Heart right ventricle (tissue), 16 donors: ENCODE measurements at regions not wholly inside any gene's neighbourhood (a gene's known extent, or its start where the extent isn't known, plus 50 kb on each side); places are given as distances from the start of the nearest gene placed in this dataset.

Source experiments
- ATAC-seq, 8 donors: fragments of 200-7000 bp; cut with Tn5 transposase; one replicate each; pipeline ENCODE4 v1.9.1; 2020; ENCODE audit warnings: mild to moderate bottlenecking in 8 of 8, moderate library complexity in 8 of 8, moderate number of reproducible peaks in 1 of 8
- DNase-seq, 2 donors: peaks; one replicate each; pipeline ENCODE4 v3.0.0-alpha.2; 2020
- H3K27ac ChIP-seq, 10 donors: fragments of 200-600 bp; sonication (generic) in 2 of 10; one replicate each; pipeline versions ENCODE4 v1.5.0 to v1.8.0; 2020 to 2022; ENCODE audit warnings: mild to moderate bottlenecking in 3 of 10
- H3K27me3 ChIP-seq, 7 donors: fragments of 200-600 bp; one replicate each; pipeline ENCODE4 v1.8.0; 2021 to 2022; ENCODE audit warnings: mild to moderate bottlenecking in 2 of 7
- H3K36me3 ChIP-seq, 9 donors: fragments of 200-600 bp; sonication (generic) in 1 of 9; one replicate each; pipeline versions ENCODE4 v1.5.0 to v1.8.0; 2020 to 2022; ENCODE audit warnings: mild to moderate bottlenecking in 2 of 9
- H3K4me1 ChIP-seq, 9 donors: fragments of 200-600 bp; sonication (generic) in 1 of 9; one replicate each; pipeline versions ENCODE4 v1.5.0 to v1.8.0; 2020 to 2022; ENCODE audit warnings: mild to moderate bottlenecking in 4 of 9
- H3K4me3 ChIP-seq, 10 donors: fragments of 200-600 bp; sonication (generic) in 2 of 10; one replicate each; pipeline versions ENCODE4 v1.5.0 to v1.8.0; 2020 to 2022; ENCODE audit warnings: mild to moderate bottlenecking in 7 of 10, moderate library complexity in 2 of 10
- H3K9me3 ChIP-seq, 11 donors: fragments of 200-600 bp in 10 of 11; sonication (generic) in 2 of 11; one replicate each; pipeline versions ENCODE4 v1.5.0 to v1.8.0; 2013 to 2022; ENCODE audit warnings: mild to moderate bottlenecking in 2 of 11, control low read depth in 1 of 11, moderate library complexity in 1 of 11
- WGBS, 2 donors: extraction: QIAGEN DNeasy Blood & Tissue Kit; methylation state at CpG; one replicate each; pipeline ENCODE4 v1.1.7; 2013; ENCODE audit warnings: inconsistent platforms in 1 of 2; 5-methylcytosine and 5-hydroxymethylcytosine counted together
- intact Hi-C, 10 donors: fragments of 100-400 bp; cut with DNase I; formaldehyde crosslinking; loops; one replicate each; pipeline versions ENCODE4 v1.11.1 to v1.14.2; 2022
- TF ChIP-seq, protein P1 (sequence below), 9 donors: fragments of 200-600 bp; sonication (generic) in 2 of 9; IDR thresholded peaks; one replicate each; pipeline versions ENCODE4 v1.5.0 to v1.8.0; 2021 to 2022; ENCODE audit warnings: antibody characterized with exemption in 9 of 9, mild to moderate bottlenecking in 5 of 9, moderate library complexity in 1 of 9
- donor health status: Arrhythmogenic right ventricular cardiomyopathy.
- donor health status: ischemic (EF 13 %, LVEDD 7.1; RV severe dilation, severe dysfunction).
- donor health status: healthy with polysubstance abuse.
- donor health status: DM: no; HTN: yes; CAD: no.
- donor health status: DM: no; HTN: no; CAD: no.
- donor health status: ischemic (EF 25% LVEDD 6.9; RV normal size, moderate dysfunction).
- donor health status: ischemic (EF 25% LVEDD 5.7; RV mildly dilated, moderate dysfunction).
- donor health status: healthy.
- donor health status: DM: yes; HTN: yes; CAD: no.
- donor health status: Ischemic cardiomyopathy.
- donor health status: ischemic (EF 35%, LVEDD 5.7; RV mildly dilated, moderate dysfunction).
- donor health status: nonischemic (EF 11% LVEDD 7.7; RV severe dilation, severe dysfunction).
- donor health status: DM: yes; HTN: yes; CAD: no.
- donor health status: PGD.
- donor health status: ischemic (EF 29% LVEDD 5.4; RV normal size, mild dysfunction).
- donor health status: nonischemic (EF 23%, LVEDD 6.1; RV moderate dilation, normal function).

- H3K9me3 ChIP-seq, result no peaks in the 10 kb centered on the region
- no peak overlapping the region for H3K27ac ChIP-seq
- TF ChIP-seq, protein P1, sequence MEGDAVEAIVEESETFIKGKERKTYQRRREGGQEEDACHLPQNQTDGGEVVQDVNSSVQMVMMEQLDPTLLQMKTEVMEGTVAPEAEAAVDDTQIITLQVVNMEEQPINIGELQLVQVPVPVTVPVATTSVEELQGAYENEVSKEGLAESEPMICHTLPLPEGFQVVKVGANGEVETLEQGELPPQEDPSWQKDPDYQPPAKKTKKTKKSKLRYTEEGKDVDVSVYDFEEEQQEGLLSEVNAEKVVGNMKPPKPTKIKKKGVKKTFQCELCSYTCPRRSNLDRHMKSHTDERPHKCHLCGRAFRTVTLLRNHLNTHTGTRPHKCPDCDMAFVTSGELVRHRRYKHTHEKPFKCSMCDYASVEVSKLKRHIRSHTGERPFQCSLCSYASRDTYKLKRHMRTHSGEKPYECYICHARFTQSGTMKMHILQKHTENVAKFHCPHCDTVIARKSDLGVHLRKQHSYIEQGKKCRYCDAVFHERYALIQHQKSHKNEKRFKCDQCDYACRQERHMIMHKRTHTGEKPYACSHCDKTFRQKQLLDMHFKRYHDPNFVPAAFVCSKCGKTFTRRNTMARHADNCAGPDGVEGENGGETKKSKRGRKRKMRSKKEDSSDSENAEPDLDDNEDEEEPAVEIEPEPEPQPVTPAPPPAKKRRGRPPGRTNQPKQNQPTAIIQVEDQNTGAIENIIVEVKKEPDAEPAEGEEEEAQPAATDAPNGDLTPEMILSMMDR (IDR thresholded peaks at IDR 0.05), result no peak
- WGBS, 2 donors, result 66 to 71% methylated on average over 6 of the region's 6 CpGs
- no peaks in the 10 kb centered on the region for H3K27me3 ChIP-seq
- H3K4me1 ChIP-seq, result no peaks in the 10 kb centered on the region
- H3K4me3 ChIP-seq, result no peak overlapping the region
- DNase-seq (no peak), ATAC-seq (no peak)
- intact Hi-C loops, result no loop called here
- no peaks in the 10 kb centered on the region for H3K36me3 ChIP-seq
Measured at GRCh38 chr10:29908962-29909361, 150.4 kb downstream of the JCAD start.

DNA sequence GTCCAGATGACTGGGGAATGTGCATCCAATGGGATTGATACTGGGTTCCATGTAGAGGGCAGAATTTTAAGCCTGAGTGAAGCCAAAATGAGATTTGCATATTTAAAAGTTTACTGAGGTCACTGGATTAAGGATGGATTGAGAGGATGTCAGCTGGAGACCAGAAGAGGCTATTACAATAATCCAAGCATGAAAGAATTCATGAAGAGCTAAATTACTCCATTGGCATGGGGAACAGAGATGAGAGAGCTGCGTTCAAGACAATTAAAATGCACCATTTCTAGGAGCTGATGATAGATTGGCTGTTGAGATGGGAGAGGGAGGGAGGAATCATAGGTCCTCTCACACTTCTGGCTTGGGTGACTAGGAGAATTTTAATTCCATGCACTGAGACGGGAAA, 158.5 kb downstream of the JCAD start:
- H3K9me3 ChIP-seq, result peaks cover 0 to 4% (median 0%) of the 10 kb centered on the region in 11 donors
- H3K27ac ChIP-seq, result peak overlapping the region in 1 of 10 donors; percentile 3
- no peaks in the 10 kb centered on the region for H3K27me3 ChIP-seq
- DNase-seq (no peak), ATAC-seq (peak in 1 of 8 donors; percentile 36)
- TF ChIP-seq, protein P1 (IDR thresholded peaks at IDR 0.05), result no peak
- H3K4me1 ChIP-seq, result peaks cover 0 to 10% (median 8%) of the 10 kb centered on the region in 9 donors
- intact Hi-C loops, result no loop called here
- WGBS, 2 donors, result 54 to 66% methylated on average over 2 of the region's 2 CpGs
- no peak overlapping the region for H3K4me3 ChIP-seq
- no peaks in the 10 kb centered on the region for H3K36me3 ChIP-seq

- TF ChIP-seq, protein P1 (IDR thresholded peaks at IDR 0.05), result no peak
- no peak for DNase-seq
- no peaks in the 10 kb centered on the region for H3K27me3 ChIP-seq
- no peaks in the 10 kb centered on the region for H3K36me3 ChIP-seq
- intact Hi-C loops, result no loop called here
- no peak overlapping the region for H3K4me3 ChIP-seq
- peaks cover 0 to 13% (median 0%) of the 10 kb centered on the region in 11 donors for H3K9me3 ChIP-seq
- no peak for ATAC-seq
- WGBS, 2 donors, result 84 to 87% methylated on average over 6 of the region's 6 CpGs
- H3K27ac ChIP-seq, result no peak overlapping the region
- H3K4me1 ChIP-seq, result peaks cover 0 to 19% (median 15%) of the 10 kb centered on the region in 9 donors
Measured at GRCh38 chr10:29897999-29898716, 161.2 kb downstream of the JCAD start.

DNA sequence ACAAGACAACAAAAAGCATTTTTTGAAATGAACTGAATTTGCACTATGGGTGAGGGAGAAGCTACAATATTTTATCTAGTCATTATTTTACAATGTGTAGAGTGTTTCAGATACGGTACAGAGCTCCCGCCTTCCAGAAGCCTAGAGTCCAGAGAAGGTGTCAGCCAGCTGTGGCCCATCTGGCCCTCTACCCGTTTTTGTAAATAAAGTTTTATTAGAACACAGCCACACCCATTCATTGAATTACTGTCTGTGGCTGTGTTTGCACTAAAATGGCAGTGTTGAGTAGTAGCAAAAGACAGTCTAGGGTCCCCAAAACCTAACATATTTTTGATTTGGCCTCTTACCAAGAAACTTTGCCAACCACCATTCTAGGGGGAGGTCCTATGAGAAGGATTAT, 162.0 kb downstream of the JCAD start:
- Histone ChIP-seq H3K4me3 (no peak overlapping the region), H3K27me3 (no peaks in the 10 kb centered on the region), H3K9me3 (peaks cover 0 to 16% (median 0%) of the 10 kb centered on the region in 11 donors), H3K36me3 (no peaks in the 10 kb centered on the region), H3K27ac (peak overlapping the region in 1 of 10 donors; percentile 6), H3K4me1 (peaks cover 0 to 19% (median 15%) of the 10 kb centered on the region in 9 donors)
- 88 to 94% methylated on average over 3 of the region's 3 CpGs for WGBS, 2 donors
- intact Hi-C loops, result no loop called here
- DNase-seq (no peak), ATAC-seq (no peak)
- TF ChIP-seq, protein P1 (IDR thresholded peaks at IDR 0.05), result no peak
